ENCODE measurements at regions not wholly inside any gene's neighbourhood (a gene's known extent, or its start where the extent isn't known, plus 50 kb on each side); places are given as distances from the start of the nearest gene placed in this dataset.

DNA sequence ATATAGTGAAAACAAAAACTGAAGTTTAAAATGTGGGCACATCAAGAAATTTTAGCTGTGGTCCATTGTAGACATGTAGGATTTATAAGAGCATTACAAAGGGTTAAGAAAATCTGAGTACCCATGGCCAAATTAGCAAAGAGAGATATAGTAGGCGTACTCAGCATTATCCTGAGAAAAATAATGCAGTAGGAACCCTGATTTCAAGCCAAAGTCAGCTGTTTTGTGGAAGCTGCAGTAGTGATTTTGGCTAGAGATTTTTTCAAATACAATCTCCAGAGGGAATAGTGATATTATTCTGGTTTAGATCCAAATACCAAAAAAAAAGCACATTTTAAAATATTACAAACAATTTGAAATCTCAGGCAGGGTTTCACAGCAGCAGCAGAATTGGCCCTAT, 450.9 kb downstream of the FBXO15 start:
- H3K4me1 ChIP-seq, result no peaks in the 10 kb centered on the region
- no peaks in the 10 kb centered on the region for H3K27me3 ChIP-seq
- no peak overlapping the region for H3K27ac ChIP-seq
- no peaks in the 10 kb centered on the region for H3K9me3 ChIP-seq
- TF ChIP-seq POLR2A (IDR thresholded peaks at IDR 0.05) (no peak), POLR2AphosphoS5 (IDR thresholded peaks at IDR 0.05) (no peak)
- DNase-seq, result no peak
- 68 to 75% methylated on average over 1 of the region's 1 CpG for WGBS, 2 donors
- intact Hi-C loops (cut with DNase I), result no loop called here
- no peak overlapping the region for H3K4me3 ChIP-seq
- no peaks in the 10 kb centered on the region for H3K36me3 ChIP-seq

- no peak overlapping the region for H3K4me3 ChIP-seq
- H3K36me3 ChIP-seq, result no peaks in the 10 kb centered on the region
- no peaks in the 10 kb centered on the region for H3K4me1 ChIP-seq
- no peak overlapping the region for H3K27ac ChIP-seq
- intact Hi-C loops (cut with DNase I), result no loop called here
- no peak for TF ChIP-seq POLR2AphosphoS5 (IDR thresholded peaks at IDR 0.05)
- TF ChIP-seq CTCF (IDR thresholded peaks at IDR 0.05), result no peak
- TF ChIP-seq EP300 (IDR thresholded peaks at IDR 0.05), result no peak
- TF ChIP-seq POLR2A (IDR thresholded peaks at IDR 0.05), result no peak
- no peaks in the 10 kb centered on the region for H3K9me3 ChIP-seq
- H3K27me3 ChIP-seq, result no peaks in the 10 kb centered on the region
- DNase-seq, result no peak
- WGBS, 2 donors, result 79 to 81% methylated on average over 3 of the region's 3 CpGs
Measured at GRCh38 chr18:73696171-73696570, 451.5 kb downstream of the FBXO15 start.

DNA sequence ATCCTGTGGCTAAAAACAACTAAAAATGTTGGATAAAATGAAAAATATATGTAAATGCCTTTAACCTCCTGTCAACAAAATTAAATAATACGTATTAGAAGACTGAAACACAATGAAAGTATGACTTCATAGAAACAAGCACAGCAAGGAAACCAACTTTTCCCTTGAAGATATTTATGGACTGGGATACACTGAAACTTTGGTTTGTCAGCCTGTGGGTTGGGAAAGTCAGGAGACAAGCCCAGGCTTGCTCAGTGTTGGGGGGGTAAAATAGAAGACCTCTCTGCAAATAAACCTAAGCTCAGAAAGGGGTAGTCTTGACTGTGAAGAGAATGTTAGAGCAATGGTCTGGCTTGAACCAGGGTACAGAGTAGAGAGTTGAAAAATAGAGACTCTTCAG, 454.5 kb downstream of the FBXO15 start:
- TF ChIP-seq EP300 (IDR thresholded peaks at IDR 0.05), result no peak
- TF ChIP-seq POLR2A (IDR thresholded peaks at IDR 0.05), result no peak
- no peak for TF ChIP-seq POLR2AphosphoS5 (IDR thresholded peaks at IDR 0.05)
- TF ChIP-seq CTCF (IDR thresholded peaks at IDR 0.05), result no peak
- DNase-seq, result no peak
- WGBS, 2 donors, result 75 to 95% methylated on average over 1 of the region's 1 CpG

GRCh38 chr18:73691624-73692023, 456.0 kb downstream of the FBXO15 start:
- Histone ChIP-seq H3K36me3 (no peaks in the 10 kb centered on the region), H3K27ac (no peak overlapping the region), H3K4me1 (no peaks in the 10 kb centered on the region), H3K27me3 (no peaks in the 10 kb centered on the region), H3K9me3 (no peaks in the 10 kb centered on the region), H3K4me3 (no peak overlapping the region)
- DNase-seq, result no peak
- WGBS, 2 donors, result 80 to 92% methylated on average over 12 of the region's 12 CpGs
- intact Hi-C loops (cut with DNase I), result no loop called here
- TF ChIP-seq EP300 (IDR thresholded peaks at IDR 0.05), result no peak
- TF ChIP-seq POLR2AphosphoS5 (IDR thresholded peaks at IDR 0.05), result no peak
- TF ChIP-seq POLR2A (IDR thresholded peaks at IDR 0.05), result no peak
- TF ChIP-seq CTCF (IDR thresholded peaks at IDR 0.05), result no peak

More for the DNA sequence above, 454.5 kb downstream of the FBXO15 start:
- Histone ChIP-seq H3K27ac (no peak overlapping the region), H3K4me3 (no peak overlapping the region), H3K9me3 (no peaks in the 10 kb centered on the region), H3K27me3 (no peaks in the 10 kb centered on the region), H3K36me3 (no peaks in the 10 kb centered on the region), H3K4me1 (no peaks in the 10 kb centered on the region)
- intact Hi-C loops (cut with DNase I), result no loop called here

GRCh38 chr18:73691118-73691517, 456.5 kb downstream of the FBXO15 start:
- 60 to 71% methylated on average over 6 of the region's 6 CpGs for WGBS, 2 donors
- intact Hi-C loops (cut with DNase I), result no loop called here
- Histone ChIP-seq H3K4me1 (no peaks in the 10 kb centered on the region), H3K4me3 (no peak overlapping the region), H3K27ac (no peak overlapping the region), H3K9me3 (no peaks in the 10 kb centered on the region), H3K36me3 (no peaks in the 10 kb centered on the region), H3K27me3 (no peaks in the 10 kb centered on the region)
- TF ChIP-seq POLR2AphosphoS5 (IDR thresholded peaks at IDR 0.05), result no peak
- TF ChIP-seq POLR2A (IDR thresholded peaks at IDR 0.05), result no peak
- TF ChIP-seq EP300 (IDR thresholded peaks at IDR 0.05), result no peak
- no peak for TF ChIP-seq CTCF (IDR thresholded peaks at IDR 0.05)
- no peak for DNase-seq
